Thyroid gland (tissue), 4 donors: ENCODE measurements at regions not wholly inside any gene's neighbourhood (a gene's known extent, or its start where the extent isn't known, plus 50 kb on each side); places are given as distances from the start of the nearest gene placed in this dataset.

Experiments used
- CTCF ChIP-seq, 6 experiments: fragments of 200-600 bp in 3 of 6; fragments of 450-650 bp in 3 of 6; sonication (generic) in 3 of 6; IDR thresholded peaks; one replicate each; pipeline ENCODE4 v1.5.1; 2016 to 2019; ENCODE audit warnings: antibody characterized with exemption in 6 of 6, mild to moderate bottlenecking in 2 of 6, inconsistent platforms in 1 of 6, moderate library complexity in 1 of 6
- POLR2A ChIP-seq, 2 donors: fragments of 450-650 bp; IDR thresholded peaks; one replicate each; pipeline ENCODE4 v1.6.1; 2017; ENCODE audit warnings: antibody characterized with exemption in 2 of 2, mild to moderate bottlenecking in 2 of 2, moderate library complexity in 1 of 2

DNA sequence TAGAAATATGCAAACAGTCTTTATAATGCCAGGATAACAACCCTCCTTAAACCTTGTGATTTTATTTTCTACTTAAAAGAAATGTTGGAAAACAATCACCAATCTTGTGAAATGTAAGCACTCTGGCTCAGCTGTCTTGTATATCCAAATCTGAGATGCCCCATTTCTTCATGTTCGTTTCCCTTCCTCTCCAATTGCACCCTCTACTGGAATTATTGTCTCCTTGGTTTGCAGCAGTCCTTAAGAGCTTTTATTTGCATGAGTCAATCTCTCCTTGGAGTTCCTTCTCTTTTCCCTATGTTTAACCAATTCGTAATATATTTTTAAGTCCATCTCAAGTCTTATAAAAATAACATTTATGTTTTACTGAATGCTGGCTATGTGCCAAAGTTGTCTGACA, 362.0 kb upstream of the CDH10 start:
- no peak for TF ChIP-seq POLR2A (IDR thresholded peaks at IDR 0.05)
- TF ChIP-seq CTCF (IDR thresholded peaks at IDR 0.05): no peak
